CD14-positive monocyte (primary cell): ENCODE measurements at regions not wholly inside any gene's neighbourhood (a gene's known extent, or its start where the extent isn't known, plus 50 kb on each side); places are given as distances from the start of the nearest gene placed in this dataset.
A peak's percentile ranks its signal among the peaks of the same experiment; 100 is the strongest.

ENCODE experiments used
- DNase-seq, 3 donors: peaks; one replicate each; pipeline ENCODE4 v3.0.0-alpha.2; 2011 to 2022
- H2AFZ ChIP-seq: 2 replicates; pipeline ENCODE4 v1.6.0; 2012; ENCODE audit warnings: mild to moderate bottlenecking, low read depth, low read length, inconsistent platforms; ENCODE audit not compliant: insufficient read depth, poor library complexity, severe bottlenecking
- H3K27ac ChIP-seq, 2 donors: 1 replicate in 1 of 2; 2 replicates in 1 of 2; pipeline ENCODE4 v1.5.1; 2012 to 2013; ENCODE audit warnings: low read length in 2 of 2, control low read depth in 1 of 2, inconsistent platforms in 1 of 2, low read depth in 1 of 2, mild to moderate bottlenecking in 1 of 2
- H3K27me3 ChIP-seq, 2 donors: one replicate each; pipeline versions ENCODE4 v1.6.0 to v1.6.1; 2011 to 2013; ENCODE audit warnings: low read length in 2 of 2; ENCODE audit not compliant: control insufficient read depth in 2 of 2, insufficient read depth in 2 of 2
- H3K36me3 ChIP-seq, 2 donors: replicated peaks in 1 of 2; 1 replicate in 1 of 2; 2 replicates in 1 of 2; pipeline versions ENCODE4 v1.5.1 to v1.6.1; 2012 to 2013; ENCODE audit warnings: low read length in 2 of 2, control low read depth in 1 of 2, inconsistent platforms in 1 of 2, mild to moderate bottlenecking in 1 of 2; ENCODE audit not compliant: insufficient read depth in 2 of 2, control insufficient read depth in 1 of 2
- H3K4me1 ChIP-seq, 2 donors: 1 replicate in 1 of 2; 2 replicates in 1 of 2; pipeline versions ENCODE4 v1.5.1 to v1.6.1; 2012 to 2013; ENCODE audit warnings: low read length in 2 of 2, control low read depth in 1 of 2, inconsistent platforms in 1 of 2, mild to moderate bottlenecking in 1 of 2, moderate library complexity in 1 of 2; ENCODE audit not compliant: insufficient read depth in 2 of 2, control insufficient read depth in 1 of 2
- H3K4me2 ChIP-seq: replicated peaks from 2 replicates; pipeline ENCODE3; 2012; ENCODE audit warnings: low read length, moderate library complexity, mild to moderate bottlenecking; ENCODE audit not compliant: poor library complexity, severe bottlenecking; ENCODE audit errors: extremely low read depth
- H3K4me3 ChIP-seq, 3 experiments: fragments of 200-600 bp in 1 of 3; sonication (generic) in 1 of 3; replicated peaks in 1 of 3; 1 replicate in 2 of 3; 2 replicates in 1 of 3; pipeline ENCODE4 v1.5.1; 2011 to 2013; ENCODE audit warnings: low read length in 3 of 3, mild to moderate bottlenecking in 3 of 3, control low read depth in 2 of 3, low read depth in 2 of 3, inconsistent platforms in 1 of 3, moderate library complexity in 1 of 3
- H3K79me2 ChIP-seq: 2 replicates; pipeline ENCODE4 v1.6.0; 2012; ENCODE audit warnings: mild to moderate bottlenecking, control low read depth, inconsistent platforms, low read length, moderate library complexity; ENCODE audit not compliant: insufficient read depth
- H3K9ac ChIP-seq: 2 replicates; pipeline ENCODE4 v1.6.0; 2017; ENCODE audit warnings: low read length, mild to moderate bottlenecking; ENCODE audit not compliant: insufficient read depth, poor library complexity, severe bottlenecking
- H3K9me3 ChIP-seq, 2 donors: replicated peaks in 1 of 2; 1 replicate in 1 of 2; 2 replicates in 1 of 2; pipeline versions ENCODE4 v1.5.1 to v1.6.1; 2012 to 2013; ENCODE audit warnings: low read length in 2 of 2, control low read depth in 1 of 2; ENCODE audit not compliant: control insufficient read depth in 1 of 2, insufficient read depth in 1 of 2
- H4K20me1 ChIP-seq: 2 replicates; pipeline ENCODE4 v1.6.0; 2012; ENCODE audit warnings: mild to moderate bottlenecking, low read length, control low read depth, moderate library complexity; ENCODE audit not compliant: insufficient read depth
- H3K27ac Mint-ChIP-seq, 7 donors: one replicate each; pipeline ENCODE4 v1.8.0; 2020; ENCODE audit warnings: mild to moderate bottlenecking in 7 of 7, mixed read lengths in 7 of 7, moderate library complexity in 6 of 7, inconsistent platforms in 2 of 7
- H3K27me3 Mint-ChIP-seq, 3 donors: one replicate each; pipeline ENCODE4 v1.8.0; 2021 to 2022; ENCODE audit warnings: low read depth in 3 of 3, mild to moderate bottlenecking in 3 of 3, mixed read lengths in 3 of 3, moderate library complexity in 3 of 3, inconsistent platforms in 1 of 3
- H3K36me3 Mint-ChIP-seq, 2 donors: one replicate each; pipeline ENCODE4 v1.8.0; 2020; ENCODE audit warnings: mixed read lengths in 2 of 2, inconsistent platforms in 1 of 2, mild to moderate bottlenecking in 1 of 2
- H3K4me1 Mint-ChIP-seq: one replicate; pipeline ENCODE4 v1.8.0; 2020; ENCODE audit warnings: mild to moderate bottlenecking, mixed read lengths
- H3K4me3 Mint-ChIP-seq, 2 donors: one replicate each; pipeline ENCODE4 v1.8.0; 2020; ENCODE audit warnings: mild to moderate bottlenecking in 2 of 2, mixed read lengths in 2 of 2, moderate library complexity in 1 of 2
- H3K9me3 Mint-ChIP-seq, 7 donors: one replicate each; pipeline ENCODE4 v1.8.0; 2020 to 2022; ENCODE audit warnings: mixed read lengths in 7 of 7, mild to moderate bottlenecking in 6 of 7, moderate library complexity in 6 of 7, inconsistent platforms in 2 of 7
- WGBS: methylation state at CpG from one replicate; pipeline ENCODE4 v1.1.5; 2013; ENCODE audit warnings: missing lambda C conversion rate; ENCODE audit not compliant: insufficient coverage; 5-methylcytosine and 5-hydroxymethylcytosine counted together
- intact Hi-C, 2 donors: fragments of 100-400 bp; cut with micrococcal nuclease; formaldehyde crosslinking; loops; one replicate each; pipeline versions ENCODE4 v1.15.0 to v1.15.1; 2023
- TF ChIP-seq, protein P1 (sequence below): fragments of 200-600 bp; IDR thresholded peaks from one replicate; pipeline ENCODE4 v1.8.0; 2022; ENCODE audit warnings: antibody characterized with exemption, mild to moderate bottlenecking

DNA sequence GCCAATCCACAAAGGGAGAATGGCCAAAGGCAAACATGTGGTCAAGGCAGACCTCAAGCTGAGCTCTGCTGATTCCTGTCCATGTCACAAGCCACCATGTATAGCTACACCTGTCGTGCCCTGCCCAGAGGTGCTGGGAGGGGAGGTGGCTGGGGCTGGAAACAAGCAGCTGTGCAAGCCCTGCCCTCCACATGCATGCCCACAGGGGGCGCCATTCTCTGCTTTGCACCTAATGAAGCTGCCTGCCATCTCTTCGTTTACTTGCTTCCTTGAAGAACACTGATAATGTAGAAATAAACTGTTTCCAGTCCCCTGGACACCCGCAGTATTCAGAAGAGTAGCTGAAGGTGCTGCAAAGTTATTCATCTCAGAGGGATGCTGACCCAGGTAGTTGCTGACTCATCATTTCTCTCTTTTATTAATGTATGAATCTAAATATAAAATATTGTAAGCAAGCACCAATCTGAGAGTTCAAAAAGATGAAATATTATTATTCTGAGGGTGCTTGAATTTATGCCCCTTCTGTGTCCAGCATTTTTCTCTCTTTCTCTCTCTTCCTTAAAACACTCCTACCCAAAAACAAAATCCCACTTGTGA lies 278.6 kb downstream of the ADGRA3 start:
- WGBS = 20% methylated on average over 1 of the region's 4 CpGs
- Histone ChIP-seq H2AFZ (no peak overlapping the region), H3K9ac (no peak overlapping the region), H4K20me1 (no peaks in the 10 kb centered on the region), H3K9me3 (no peaks in the 10 kb centered on the region), H3K4me2 (no peak overlapping the region), H3K27ac (no peak overlapping the region), H3K4me3 (no peak overlapping the region), H3K27me3 (no peaks in the 10 kb centered on the region), H3K4me1 (no peaks in the 10 kb centered on the region), H3K79me2 (no peaks in the 10 kb centered on the region), H3K36me3 (no peaks in the 10 kb centered on the region)
- TF ChIP-seq, protein P1, sequence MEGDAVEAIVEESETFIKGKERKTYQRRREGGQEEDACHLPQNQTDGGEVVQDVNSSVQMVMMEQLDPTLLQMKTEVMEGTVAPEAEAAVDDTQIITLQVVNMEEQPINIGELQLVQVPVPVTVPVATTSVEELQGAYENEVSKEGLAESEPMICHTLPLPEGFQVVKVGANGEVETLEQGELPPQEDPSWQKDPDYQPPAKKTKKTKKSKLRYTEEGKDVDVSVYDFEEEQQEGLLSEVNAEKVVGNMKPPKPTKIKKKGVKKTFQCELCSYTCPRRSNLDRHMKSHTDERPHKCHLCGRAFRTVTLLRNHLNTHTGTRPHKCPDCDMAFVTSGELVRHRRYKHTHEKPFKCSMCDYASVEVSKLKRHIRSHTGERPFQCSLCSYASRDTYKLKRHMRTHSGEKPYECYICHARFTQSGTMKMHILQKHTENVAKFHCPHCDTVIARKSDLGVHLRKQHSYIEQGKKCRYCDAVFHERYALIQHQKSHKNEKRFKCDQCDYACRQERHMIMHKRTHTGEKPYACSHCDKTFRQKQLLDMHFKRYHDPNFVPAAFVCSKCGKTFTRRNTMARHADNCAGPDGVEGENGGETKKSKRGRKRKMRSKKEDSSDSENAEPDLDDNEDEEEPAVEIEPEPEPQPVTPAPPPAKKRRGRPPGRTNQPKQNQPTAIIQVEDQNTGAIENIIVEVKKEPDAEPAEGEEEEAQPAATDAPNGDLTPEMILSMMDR = peak; percentile 32
- no peak overlapping the region for H3K4me3 Mint-ChIP-seq
- peaks cover 0 to 5% (median 0%) of the 10 kb centered on the region in 7 donors for H3K9me3 Mint-ChIP-seq
- H3K27ac Mint-ChIP-seq = no peak overlapping the region
- H3K36me3 Mint-ChIP-seq = no peaks in the 10 kb centered on the region
- H3K27me3 Mint-ChIP-seq = peaks cover 0 to 1% (median 0%) of the 10 kb centered on the region in 3 donors
- no peaks in the 10 kb centered on the region for H3K4me1 Mint-ChIP-seq
- no peak for DNase-seq
- intact Hi-C loops = no loop called here

DNA sequence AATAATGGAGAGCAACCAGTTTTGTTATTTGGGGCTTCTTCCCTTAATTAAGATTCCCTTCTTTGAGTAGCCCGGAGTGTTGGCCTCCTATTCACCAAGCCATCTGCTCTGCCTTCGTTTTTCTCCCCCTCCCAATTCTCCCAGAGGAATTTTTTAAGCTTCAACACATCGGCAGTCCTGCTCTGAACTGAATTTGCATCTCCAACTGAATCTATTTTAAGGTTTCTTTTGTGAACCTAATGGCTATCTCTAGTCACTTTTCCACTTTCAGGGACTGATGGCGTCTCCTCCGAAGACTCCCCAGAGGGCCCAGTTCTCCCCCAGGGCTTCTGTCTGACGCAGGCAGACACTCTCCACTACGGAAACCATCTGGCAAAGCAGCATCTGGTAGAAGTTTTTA lies 280.2 kb downstream of the ADGRA3 start:
- H3K36me3 ChIP-seq = no peaks in the 10 kb centered on the region
- H3K4me1 Mint-ChIP-seq = no peaks in the 10 kb centered on the region
- no peak overlapping the region for H3K27ac Mint-ChIP-seq
- H3K4me3 Mint-ChIP-seq = no peak overlapping the region
- no peak overlapping the region for H3K4me3 ChIP-seq
- no peak overlapping the region for H3K9ac ChIP-seq
- no peak for DNase-seq
- H3K4me1 ChIP-seq = no peaks in the 10 kb centered on the region
- TF ChIP-seq, protein P1 = no peak
- H3K36me3 Mint-ChIP-seq = no peaks in the 10 kb centered on the region
- H4K20me1 ChIP-seq = no peaks in the 10 kb centered on the region
- no peaks in the 10 kb centered on the region for H3K79me2 ChIP-seq
- H3K9me3 ChIP-seq = no peaks in the 10 kb centered on the region
- peaks cover 0 to 1% (median 1%) of the 10 kb centered on the region in 3 donors for H3K27me3 Mint-ChIP-seq
- intact Hi-C loops = no loop called here
- no peak overlapping the region for H3K27ac ChIP-seq
- no peaks in the 10 kb centered on the region for H3K27me3 ChIP-seq
- H3K4me2 ChIP-seq = no peak overlapping the region
- H3K9me3 Mint-ChIP-seq = peaks cover 0 to 5% (median 0%) of the 10 kb centered on the region in 7 donors
- no peak overlapping the region for H2AFZ ChIP-seq
- WGBS = 83% methylated on average over 6 of the region's 7 CpGs
